Osteocyte (in vitro differentiated cells): ENCODE measurements at regions not wholly inside any gene's neighbourhood (a gene's known extent, or its start where the extent isn't known, plus 50 kb on each side); places are given as distances from the start of the nearest gene placed in this dataset.

Source experiments
- DNase-seq: peaks from one replicate; pipeline ENCODE4 v3.0.0; 2021; ENCODE audit warnings: mixed read lengths; ENCODE audit not compliant: unreplicated experiment; ENCODE audit errors: extremely low spot score
- H3K27ac Mint-ChIP-seq: one replicate; pipeline ENCODE4 v1.8.0; 2021; ENCODE audit warnings: mild to moderate bottlenecking, mixed read lengths; ENCODE audit not compliant: unreplicated experiment
- H3K27me3 Mint-ChIP-seq: one replicate; pipeline ENCODE4 v1.8.0; 2021; ENCODE audit warnings: mixed read lengths; ENCODE audit not compliant: unreplicated experiment
- H3K36me3 Mint-ChIP-seq: one replicate; pipeline ENCODE4 v1.8.0; 2021; ENCODE audit warnings: mixed read lengths; ENCODE audit not compliant: unreplicated experiment
- H3K4me1 Mint-ChIP-seq: one replicate; pipeline ENCODE4 v1.8.0; 2021; ENCODE audit warnings: mixed read lengths; ENCODE audit not compliant: unreplicated experiment
- H3K4me3 Mint-ChIP-seq: one replicate; pipeline ENCODE4 v1.8.0; 2021; ENCODE audit warnings: mild to moderate bottlenecking, moderate library complexity, mixed read lengths; ENCODE audit not compliant: unreplicated experiment
- H3K9me3 Mint-ChIP-seq: one replicate; pipeline ENCODE4 v1.8.0; 2021; ENCODE audit warnings: mixed read lengths; ENCODE audit not compliant: unreplicated experiment
- TF ChIP-seq, protein P1 (sequence below): fragments of 200-600 bp; sonication (generic); IDR thresholded peaks from 2 replicates; pipeline ENCODE4 v1.5.0; 2021; ENCODE audit warnings: antibody characterized with exemption, mild to moderate bottlenecking, moderate library complexity

DNA sequence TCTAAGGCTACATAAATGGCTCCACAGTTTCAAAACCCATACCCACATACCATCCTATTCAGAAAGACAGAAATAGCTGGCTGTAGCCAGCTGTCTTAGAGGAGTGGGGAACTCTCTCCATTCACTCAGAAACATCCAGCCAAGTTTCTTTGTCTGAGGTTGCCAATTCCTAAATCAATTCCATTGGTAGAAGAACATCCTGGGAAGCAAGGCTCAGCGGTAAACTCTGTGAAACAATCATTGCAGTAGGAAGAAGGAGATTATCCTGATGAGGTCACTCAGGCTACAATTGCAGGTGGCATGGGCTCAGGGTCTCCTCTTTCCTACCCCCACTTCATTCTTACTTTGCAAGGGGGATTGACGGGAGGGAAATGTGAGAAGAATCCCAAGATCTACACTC, 154.0 kb downstream of the ETV1 start:
- no peaks in the 10 kb centered on the region for H3K27me3 Mint-ChIP-seq
- no peaks in the 10 kb centered on the region for H3K9me3 Mint-ChIP-seq
- H3K4me1 Mint-ChIP-seq = peaks cover 5% of the 10 kb centered on the region
- DNase-seq = no peak
- no peak overlapping the region for H3K4me3 Mint-ChIP-seq
- TF ChIP-seq, protein P1, sequence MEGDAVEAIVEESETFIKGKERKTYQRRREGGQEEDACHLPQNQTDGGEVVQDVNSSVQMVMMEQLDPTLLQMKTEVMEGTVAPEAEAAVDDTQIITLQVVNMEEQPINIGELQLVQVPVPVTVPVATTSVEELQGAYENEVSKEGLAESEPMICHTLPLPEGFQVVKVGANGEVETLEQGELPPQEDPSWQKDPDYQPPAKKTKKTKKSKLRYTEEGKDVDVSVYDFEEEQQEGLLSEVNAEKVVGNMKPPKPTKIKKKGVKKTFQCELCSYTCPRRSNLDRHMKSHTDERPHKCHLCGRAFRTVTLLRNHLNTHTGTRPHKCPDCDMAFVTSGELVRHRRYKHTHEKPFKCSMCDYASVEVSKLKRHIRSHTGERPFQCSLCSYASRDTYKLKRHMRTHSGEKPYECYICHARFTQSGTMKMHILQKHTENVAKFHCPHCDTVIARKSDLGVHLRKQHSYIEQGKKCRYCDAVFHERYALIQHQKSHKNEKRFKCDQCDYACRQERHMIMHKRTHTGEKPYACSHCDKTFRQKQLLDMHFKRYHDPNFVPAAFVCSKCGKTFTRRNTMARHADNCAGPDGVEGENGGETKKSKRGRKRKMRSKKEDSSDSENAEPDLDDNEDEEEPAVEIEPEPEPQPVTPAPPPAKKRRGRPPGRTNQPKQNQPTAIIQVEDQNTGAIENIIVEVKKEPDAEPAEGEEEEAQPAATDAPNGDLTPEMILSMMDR = no peak
- no peak overlapping the region for H3K27ac Mint-ChIP-seq
- no peaks in the 10 kb centered on the region for H3K36me3 Mint-ChIP-seq

GRCh38 chr7:13839063-13839462, 150.4 kb downstream of the ETV1 start:
- DNase-seq = no peak

More at GRCh38 chr7:13839063-13839462, 150.4 kb downstream of the ETV1 start:
- Mint-ChIP-seq H3K4me3 (no peak overlapping the region), H3K9me3 (no peaks in the 10 kb centered on the region), H3K36me3 (no peaks in the 10 kb centered on the region), H3K27me3 (no peaks in the 10 kb centered on the region), H3K4me1 (no peaks in the 10 kb centered on the region), H3K27ac (no peak overlapping the region)
- TF ChIP-seq, protein P1 = no peak
